Liver (tissue), 2 donors: ENCODE measurements at regions not wholly inside any gene's neighbourhood (a gene's known extent, or its start where the extent isn't known, plus 50 kb on each side); places are given as distances from the start of the nearest gene placed in this dataset.
"Not testable (repeated sequence)": the region's sequence is repeated elsewhere in the genome, so short reads cannot be mapped to it uniquely, and the experiment has no call there.

Experiments used
- CTCF ChIP-seq: fragments of 150-350 bp; IDR thresholded peaks from 2 replicates; pipeline ENCODE4 v1.5.1; 2017; ENCODE audit warnings: improper control_type of control experiment, low read depth, low read length; ENCODE audit not compliant: missing input control
- REST ChIP-seq: IDR thresholded peaks from 2 replicates; pipeline ENCODE4 v1.6.1; 2016; ENCODE audit warnings: antibody characterized with exemption, mild to moderate bottlenecking
- donor health status: healthy.

GRCh38 chr15:59783774-59784520 is 94.8 kb upstream of the BNIP2 start:
- not testable (repeated sequence) for TF ChIP-seq CTCF, REST
